Heart left ventricle (tissue), 16 donors: ENCODE measurements at regions not wholly inside any gene's neighbourhood (a gene's known extent, or its start where the extent isn't known, plus 50 kb on each side); places are given as distances from the start of the nearest gene placed in this dataset.

Experiments
- ATAC-seq, 4 donors: fragments of 200-7000 bp; cut with Tn5 transposase; one replicate each; pipeline ENCODE4 v1.9.1; 2020 to 2022; ENCODE audit warnings: moderate library complexity in 4 of 4, mild to moderate bottlenecking in 3 of 4, moderate number of reproducible peaks in 1 of 4
- DNase-seq, 5 donors: peaks; one replicate each; pipeline ENCODE4 v3.0.0-alpha.2; 2020
- H3K27ac ChIP-seq, 12 donors: fragments of 200-600 bp; sonication (generic) in 4 of 12; one replicate each; pipeline versions ENCODE4 v1.5.0 to v1.8.0; 2016 to 2022; ENCODE audit warnings: mild to moderate bottlenecking in 2 of 12
- H3K27me3 ChIP-seq, 9 donors: fragments of 200-600 bp; sonication (generic) in 2 of 9; one replicate each; pipeline versions ENCODE4 v1.5.1 to v1.8.0; 2016 to 2022; ENCODE audit warnings: mild to moderate bottlenecking in 3 of 9
- H3K36me3 ChIP-seq, 9 donors: fragments of 200-600 bp; sonication (generic) in 2 of 9; one replicate each; pipeline versions ENCODE4 v1.5.0 to v1.8.0; 2018 to 2022; ENCODE audit warnings: mild to moderate bottlenecking in 2 of 9
- H3K4me1 ChIP-seq, 12 donors: fragments of 200-600 bp; sonication (generic) in 4 of 12; one replicate each; pipeline versions ENCODE4 v1.5.0 to v1.8.0; 2016 to 2022; ENCODE audit warnings: mild to moderate bottlenecking in 3 of 12
- H3K4me3 ChIP-seq, 12 donors: fragments of 200-600 bp; sonication (generic) in 4 of 12; one replicate each; pipeline versions ENCODE4 v1.5.0 to v1.8.0; 2017 to 2022; ENCODE audit warnings: mild to moderate bottlenecking in 9 of 12, moderate library complexity in 4 of 12
- H3K9me3 ChIP-seq, 12 donors: fragments of 200-600 bp; sonication (generic) in 4 of 12; one replicate each; pipeline versions ENCODE4 v1.5.0 to v1.8.0; 2016 to 2022; ENCODE audit warnings: mild to moderate bottlenecking in 1 of 12
- CTCF ChIP-seq, 12 donors: fragments of 200-600 bp; sonication (generic) in 4 of 12; IDR thresholded peaks; one replicate each; pipeline versions ENCODE4 v1.5.0 to v1.8.0; 2018 to 2022; ENCODE audit warnings: antibody characterized with exemption in 12 of 12, mild to moderate bottlenecking in 5 of 12
- POLR2A ChIP-seq, 2 donors: fragments of 450-650 bp; IDR thresholded peaks; one replicate each; pipeline ENCODE4 v1.6.1; 2017; ENCODE audit warnings: antibody characterized with exemption in 2 of 2, mild to moderate bottlenecking in 2 of 2, moderate library complexity in 2 of 2
- WGBS, 4 donors: extraction: QIAGEN DNeasy Blood & Tissue Kit in 2 of 4; methylation state at CpG; one replicate each; pipeline versions ENCODE4 v1.1.5 to v1.1.7; 2013 to 2018; 5-methylcytosine and 5-hydroxymethylcytosine counted together
- intact Hi-C, 10 donors: fragments of 100-400 bp; cut with DNase I; formaldehyde crosslinking; loops; one replicate each; pipeline versions ENCODE4 v1.11.1 to v1.14.2; 2022
- donor health status: ischemic (EF 13 %, LVEDD 7.1; RV severe dilation, severe dysfunction).
- donor health status: healthy with polysubstance abuse.
- donor health status: DM: no; HTN: yes; CAD: no.
- donor health status: DM: no; HTN: no; CAD: no.
- donor health status: ischemic (EF 25% LVEDD 6.9; RV normal size, moderate dysfunction).
- donor health status: ischemic (EF 25% LVEDD 5.7; RV mildly dilated, moderate dysfunction).
- donor health status: healthy.
- donor health status: DM: yes; HTN: yes; CAD: no.
- donor health status: ischemic (EF 35%, LVEDD 5.7; RV mildly dilated, moderate dysfunction).
- donor health status: nonischemic (EF 11% LVEDD 7.7; RV severe dilation, severe dysfunction).
- donor health status: DM: yes; HTN: yes; CAD: no.
- donor health status: PGD.
- donor health status: ischemic (EF 29% LVEDD 5.4; RV normal size, mild dysfunction).
- donor health status: nonischemic (EF 23%, LVEDD 6.1; RV moderate dilation, normal function).

- DNase-seq (no peak), ATAC-seq (no peak)
- intact Hi-C loops: no loop called here
- no peaks in the 10 kb centered on the region for H3K4me1 ChIP-seq
- no peaks in the 10 kb centered on the region for H3K36me3 ChIP-seq
- 76 to 86% (median 81%) methylated on average over 8 of the region's 8 CpGs for WGBS, 4 donors
- TF ChIP-seq CTCF (IDR thresholded peaks at IDR 0.05): no peak
- TF ChIP-seq POLR2A (IDR thresholded peaks at IDR 0.05): no peak
- H3K9me3 ChIP-seq: peaks cover 0 to 6% (median 0%) of the 10 kb centered on the region in 12 donors
- peaks cover 0 to 3% (median 0%) of the 10 kb centered on the region in 9 donors for H3K27me3 ChIP-seq
- no peak overlapping the region for H3K27ac ChIP-seq
- no peak overlapping the region for H3K4me3 ChIP-seq
Measured at GRCh38 chr10:8531116-8531515, 476.6 kb downstream of the GATA3 start.

- intact Hi-C loops: no loop called here
- DNase-seq: no peak
- H3K4me3 ChIP-seq: no peak overlapping the region
- H3K27me3 ChIP-seq: peaks cover 0 to 3% (median 0%) of the 10 kb centered on the region in 9 donors
- no peaks in the 10 kb centered on the region for H3K36me3 ChIP-seq
- no peak overlapping the region for H3K27ac ChIP-seq
- no peak for TF ChIP-seq POLR2A (IDR thresholded peaks at IDR 0.05)
- no peak for TF ChIP-seq CTCF (IDR thresholded peaks at IDR 0.05)
- H3K9me3 ChIP-seq: no peaks in the 10 kb centered on the region
- H3K4me1 ChIP-seq: no peaks in the 10 kb centered on the region
- ATAC-seq: no peak
Measured at GRCh38 chr10:8532647-8533046, 478.2 kb downstream of the GATA3 start.

GRCh38 chr10:8533462-8533861 is 479.0 kb downstream of the GATA3 start:
- intact Hi-C loops: no loop called here
- ATAC-seq: no peak
- H3K9me3 ChIP-seq: no peaks in the 10 kb centered on the region
- TF ChIP-seq CTCF (IDR thresholded peaks at IDR 0.05): no peak
- no peak for TF ChIP-seq POLR2A (IDR thresholded peaks at IDR 0.05)
- H3K4me3 ChIP-seq: no peak overlapping the region
- no peaks in the 10 kb centered on the region for H3K4me1 ChIP-seq
- WGBS, 4 donors: 71 to 82% (median 81%) methylated on average over 12 of the region's 12 CpGs
- no peaks in the 10 kb centered on the region for H3K36me3 ChIP-seq
- no peak overlapping the region for H3K27ac ChIP-seq
- DNase-seq: no peak
- H3K27me3 ChIP-seq: peaks cover 0 to 3% (median 0%) of the 10 kb centered on the region in 9 donors

GRCh38 chr10:8534096-8534495 is 479.6 kb downstream of the GATA3 start:
- no peaks in the 10 kb centered on the region for H3K4me1 ChIP-seq
- ATAC-seq: no peak
- no peaks in the 10 kb centered on the region for H3K36me3 ChIP-seq
- intact Hi-C loops: no loop called here
- H3K4me3 ChIP-seq: no peak overlapping the region
- 40 to 58% (median 54%) methylated on average over 6 of the region's 6 CpGs for WGBS, 4 donors
- TF ChIP-seq POLR2A (IDR thresholded peaks at IDR 0.05): no peak
- TF ChIP-seq CTCF (IDR thresholded peaks at IDR 0.05): no peak
- no peak overlapping the region for H3K27ac ChIP-seq
- no peaks in the 10 kb centered on the region for H3K9me3 ChIP-seq
- peaks cover 0 to 3% (median 0%) of the 10 kb centered on the region in 9 donors for H3K27me3 ChIP-seq
- DNase-seq: no peak
